T47D (cell line): ENCODE measurements at regions not wholly inside any gene's neighbourhood (a gene's known extent, or its start where the extent isn't known, plus 50 kb on each side); places are given as distances from the start of the nearest gene placed in this dataset.
"Not testable (repeated sequence)": the region's sequence is repeated elsewhere in the genome, so short reads cannot be mapped to it uniquely, and the experiment has no call there.

Experiments
- DNase-seq, 2 experiments: peaks; one replicate each; pipeline versions ENCODE4 v3.0.0 to v3.0.0-alpha.2; 2011 to 2012; ENCODE audit warnings: low read depth in 1 of 2, low spot score in 1 of 2
- JUND ChIP-seq: IDR thresholded peaks from 2 replicates; pipeline ENCODE4 v1.6.1; 2012; ENCODE audit warnings: low read depth
- in situ Hi-C: cut with HindIII; loops from 2 replicates; pipeline ENCODE4 v1.10.0; 2016; ENCODE audit warnings: low sequenced_read_pairs, low pct_unique_long_range_greater_than_20kb

GRCh38 chr4:34964613-34965012, 1279.7 kb downstream of the ARAP2 start:
- DNase-seq, result no peak

GRCh38 chr4:34972189-34972588, 1272.1 kb downstream of the ARAP2 start:
- no peak for TF ChIP-seq JUND
- in situ Hi-C loops, result no loop called here
- no peak for DNase-seq

More at GRCh38 chr4:34964613-34965012, 1279.7 kb downstream of the ARAP2 start:
- in situ Hi-C loops, result no loop called here
- TF ChIP-seq JUND, result no peak

DNA sequence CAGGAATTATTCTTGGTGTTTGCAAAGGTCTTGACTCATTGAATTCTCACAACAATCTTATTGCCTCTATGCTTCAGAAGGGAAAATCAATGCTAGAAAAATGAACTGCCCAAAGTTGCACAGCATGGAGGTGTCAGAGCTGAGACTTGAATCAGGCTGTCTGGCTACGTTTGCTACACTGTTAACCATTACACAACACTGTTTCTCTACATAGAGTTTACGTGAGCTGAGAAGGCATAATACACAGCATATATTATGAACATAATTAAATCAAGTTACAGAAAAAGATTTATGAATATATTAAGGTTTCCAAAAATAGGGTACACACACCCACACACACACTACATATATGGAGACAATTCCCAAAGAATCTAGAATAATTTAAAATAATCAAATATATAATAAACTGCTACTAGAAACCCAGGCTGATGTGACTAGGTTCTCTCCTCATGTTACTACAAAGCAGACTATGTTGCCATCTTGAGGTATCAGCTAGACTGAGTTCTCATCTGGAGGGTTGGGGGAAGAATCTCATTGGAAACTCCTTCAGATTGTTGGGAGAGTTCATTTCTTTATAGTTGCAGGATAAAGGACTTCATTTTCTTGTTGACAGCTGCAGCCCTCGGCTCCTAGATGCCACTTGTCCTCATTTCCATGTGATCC, 1270.5 kb downstream of the ARAP2 start:
- no peak for DNase-seq
- no peak for TF ChIP-seq JUND
- in situ Hi-C loops, result no loop called here

GRCh38 chr4:34974313-34974680, 1270.0 kb downstream of the ARAP2 start:
- TF ChIP-seq JUND, result no peak
- no peak for DNase-seq
- in situ Hi-C loops, result no loop called here

- DNase-seq, in situ Hi-C loops: not testable (repeated sequence)
These were observed 1223.1 kb downstream of the ARAP2 start for GRCh38 chr4:35021222-35021621.

DNA sequence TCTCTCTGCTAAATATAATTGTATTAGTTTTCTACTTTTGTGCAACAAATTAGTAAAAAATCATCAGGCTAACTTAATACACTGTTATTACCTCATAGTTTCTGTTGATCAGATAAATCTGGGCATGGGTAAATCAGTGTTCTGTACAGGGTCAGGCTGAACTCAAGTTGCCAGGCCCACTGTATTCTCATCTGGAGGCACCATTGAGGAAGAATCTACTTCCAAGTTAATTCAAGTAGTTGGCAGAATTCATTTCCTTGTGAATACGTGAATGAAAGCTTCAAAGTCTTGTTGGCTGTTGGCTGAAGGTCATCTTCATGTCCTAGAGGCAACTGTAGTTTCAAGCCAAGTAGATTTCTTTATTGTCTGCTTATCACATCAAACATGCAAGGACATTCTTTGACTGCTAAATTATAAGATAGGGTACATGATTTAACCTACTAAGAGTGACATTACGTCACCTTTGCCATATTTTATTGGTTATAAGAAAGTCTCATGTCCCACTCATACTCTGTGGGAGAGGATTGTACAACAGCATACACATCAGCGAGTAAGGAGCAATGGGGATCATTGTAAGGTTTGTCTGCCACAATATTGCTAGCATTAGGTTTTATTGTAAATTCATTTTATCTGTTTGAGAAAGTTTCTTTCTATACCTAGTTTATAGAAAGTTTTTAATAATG, 1219.0 kb downstream of the ARAP2 start:
- no peak for TF ChIP-seq JUND
- no peak for DNase-seq
- in situ Hi-C loops, result no loop called here

DNA sequence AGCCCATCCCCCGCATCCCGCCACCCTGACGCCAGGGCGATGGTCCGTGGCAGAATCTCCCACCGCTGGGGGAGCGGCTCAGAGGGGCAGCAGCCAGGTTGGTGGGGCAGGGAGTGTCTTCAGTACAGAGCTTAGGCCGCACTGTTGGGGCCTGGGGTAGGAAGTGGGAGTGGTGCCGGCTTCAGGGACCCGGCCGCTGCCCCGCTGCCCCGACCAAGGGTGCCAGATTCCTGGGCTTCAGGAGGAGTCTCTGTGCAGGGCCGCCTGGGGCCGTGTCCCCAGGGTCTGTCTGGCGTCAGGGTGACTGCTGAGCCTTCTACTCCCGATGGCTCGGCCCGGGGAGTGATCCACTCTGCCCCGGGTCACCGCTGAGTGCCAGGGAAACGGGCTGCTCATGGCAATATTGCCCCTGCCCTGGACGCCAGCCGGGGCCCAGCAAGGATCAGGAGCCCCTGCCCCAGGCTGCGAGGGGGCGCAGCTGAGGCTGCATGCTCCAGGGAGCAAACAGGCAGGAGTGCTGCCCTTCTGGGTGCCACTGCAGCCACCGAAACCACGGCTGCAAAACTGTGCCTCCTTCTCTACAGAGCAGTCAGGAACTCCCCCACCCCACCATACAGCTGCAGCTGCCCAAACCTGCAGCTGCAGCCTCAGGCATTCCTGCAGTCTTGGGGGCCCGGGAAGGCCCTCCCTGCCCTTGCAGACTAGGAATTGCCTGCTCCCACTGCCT, 1206.1 kb downstream of the ARAP2 start:
- TF ChIP-seq JUND, result no peak
- in situ Hi-C loops, result no loop called here
- DNase-seq, result no peak

DNA sequence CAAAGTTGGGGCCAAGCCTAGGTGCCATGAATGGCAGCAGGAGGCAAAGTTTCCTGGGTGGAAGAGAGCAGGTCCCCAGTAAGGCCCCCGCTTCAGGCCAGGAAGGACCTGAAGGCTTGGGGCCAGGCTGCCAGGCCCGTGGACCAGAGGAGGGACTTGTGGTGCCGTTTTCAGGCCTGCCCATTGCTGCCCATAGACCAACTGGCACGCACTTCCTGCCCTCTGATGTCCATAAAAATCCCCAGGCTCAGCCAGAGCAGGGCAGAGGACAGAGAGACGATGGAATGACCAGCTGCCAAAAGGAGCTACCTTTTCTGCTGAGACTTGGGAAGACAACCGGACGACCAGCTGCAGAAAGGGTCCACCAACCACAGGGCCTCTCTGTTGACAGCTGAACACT, 1205.5 kb downstream of the ARAP2 start:
- no peak for DNase-seq
- no peak for TF ChIP-seq JUND
- in situ Hi-C loops, result no loop called here

DNA sequence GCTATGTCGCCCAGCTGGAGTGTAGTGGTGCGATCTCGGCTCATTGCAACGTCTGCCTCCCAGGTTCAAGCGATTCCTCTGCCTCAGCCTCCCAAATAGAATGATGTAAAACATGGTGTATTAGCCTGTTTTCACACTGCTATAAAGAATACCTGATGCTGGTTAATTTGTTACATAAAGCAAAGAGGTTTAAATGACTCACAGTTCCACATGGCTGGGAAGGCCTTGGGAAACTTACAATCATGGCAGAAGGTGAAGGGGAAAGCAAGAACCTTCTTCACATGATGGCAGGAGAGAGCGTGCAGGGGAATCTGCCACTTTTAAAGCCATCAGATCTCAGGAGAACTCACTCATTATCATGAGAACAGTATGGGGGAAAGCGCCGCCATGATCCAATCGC, 1191.8 kb downstream of the ARAP2 start:
- no peak for TF ChIP-seq JUND
- in situ Hi-C loops, result no loop called here

GRCh38 chr4:35063031-35063570, 1181.2 kb downstream of the ARAP2 start:
- TF ChIP-seq JUND, result no peak
- in situ Hi-C loops, result no loop called here
- DNase-seq, result no peak

More for the DNA sequence above, 1191.8 kb downstream of the ARAP2 start:
- DNase-seq, result no peak

GRCh38 chr4:35066406-35066805, 1177.9 kb downstream of the ARAP2 start:
- in situ Hi-C loops, result no loop called here
- no peak for DNase-seq
- no peak for TF ChIP-seq JUND

DNA sequence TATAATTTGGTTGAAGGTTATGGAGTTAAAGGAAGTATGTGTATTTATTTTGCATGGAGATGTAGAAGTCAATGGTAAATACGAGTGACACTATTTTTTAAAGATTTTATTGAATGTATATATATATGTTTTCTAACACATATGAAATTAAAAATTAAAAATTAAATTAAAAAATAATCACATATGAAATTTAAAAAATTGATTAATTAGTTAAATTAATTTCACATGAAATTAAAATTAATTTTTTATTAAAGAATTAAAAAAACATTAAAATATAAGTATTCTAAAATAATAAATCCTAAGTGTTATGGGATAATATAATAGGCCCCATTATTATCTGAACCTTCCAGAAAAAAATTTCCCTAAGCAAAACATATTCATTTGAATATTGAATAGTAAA, 1163.5 kb downstream of the ARAP2 start:
- no peak for DNase-seq
- in situ Hi-C loops, result no loop called here
- no peak for TF ChIP-seq JUND

- in situ Hi-C loops, result no loop called here
- peak in 1 of 2 experiments; percentile 21 for DNase-seq
These were observed 1157.1 kb downstream of the ARAP2 start for GRCh38 chr4:35087218-35087617.

More at GRCh38 chr4:35087218-35087617, 1157.1 kb downstream of the ARAP2 start:
- no peak for TF ChIP-seq JUND
